DND-41 (cell line): ENCODE measurements at regions not wholly inside any gene's neighbourhood (a gene's known extent, or its start where the extent isn't known, plus 50 kb on each side); places are given as distances from the start of the nearest gene placed in this dataset.
A peak's percentile ranks its signal among the peaks of the same experiment; 100 is the strongest.

Source experiments
- ATAC-seq: fragments of 200-7000 bp; cut with Tn5 transposase; 3 replicates; pipeline ENCODE4 v1.9.1; 2021; ENCODE audit warnings: low read depth; ENCODE audit not compliant: insufficient read depth
- DNase-seq: peaks from one replicate; pipeline ENCODE4 v3.0.0-alpha.2; 2020
- H2AFZ ChIP-seq: 2 replicates; pipeline ENCODE4 v1.6.0; 2012; ENCODE audit warnings: low read depth, low read length
- H3K27ac ChIP-seq: 2 replicates; pipeline ENCODE4 v1.5.1; 2012; ENCODE audit warnings: low read length, inconsistent platforms
- H3K27me3 ChIP-seq: fragments of 200-600 bp; sonication (generic); 2 replicates; pipeline ENCODE4 v1.6.0; 2012; ENCODE audit warnings: low read length, mild to moderate bottlenecking, inconsistent platforms; ENCODE audit not compliant: insufficient read depth, poor library complexity
- H3K36me3 ChIP-seq: 2 replicates; pipeline ENCODE4 v1.5.1; 2012; ENCODE audit warnings: low read length, inconsistent platforms; ENCODE audit not compliant: insufficient read depth
- H3K4me1 ChIP-seq: 2 replicates; pipeline ENCODE4 v1.5.1; 2012; ENCODE audit warnings: mild to moderate bottlenecking, low read length; ENCODE audit not compliant: insufficient read depth
- H3K4me2 ChIP-seq: 2 replicates; pipeline ENCODE4 v1.6.0; 2012; ENCODE audit warnings: mild to moderate bottlenecking, moderate library complexity, low read length, inconsistent platforms; ENCODE audit not compliant: insufficient read depth
- H3K4me3 ChIP-seq, 2 experiments: fragments of 200-600 bp in 1 of 2; shearing (Covaris generic) in 1 of 2; 2 replicates each; pipeline ENCODE4 v1.5.1; 2012 to 2016; ENCODE audit warnings: inconsistent platforms in 2 of 2, low read length in 2 of 2, mild to moderate bottlenecking in 2 of 2, low read depth in 1 of 2, moderate library complexity in 1 of 2
- H3K79me2 ChIP-seq: 2 replicates; pipeline ENCODE4 v1.6.0; 2012; ENCODE audit warnings: low read length, inconsistent platforms; ENCODE audit not compliant: insufficient read depth
- H3K9ac ChIP-seq: 2 replicates; pipeline ENCODE4 v1.6.0; 2012; ENCODE audit warnings: low read depth, mild to moderate bottlenecking, inconsistent platforms, low read length, moderate library complexity
- H3K9me3 ChIP-seq: 2 replicates; pipeline ENCODE4 v1.5.1; 2012; ENCODE audit warnings: low read length, moderate library complexity, mild to moderate bottlenecking, inconsistent platforms; ENCODE audit not compliant: insufficient read depth, severe bottlenecking
- H4K20me1 ChIP-seq: 2 replicates; pipeline ENCODE4 v1.6.0; 2012; ENCODE audit warnings: low read length; ENCODE audit not compliant: insufficient read depth
- CTCF ChIP-seq: IDR thresholded peaks from 2 replicates; pipeline ENCODE4 v1.5.1; 2012; ENCODE audit warnings: borderline replicate concordance, low read length, moderate library complexity, mild to moderate bottlenecking; ENCODE audit not compliant: poor library complexity, severe bottlenecking; ENCODE audit errors: extremely low read depth
- EZH2 ChIP-seq: IDR thresholded peaks from 3 replicates; pipeline ENCODE4 v1.6.1; 2012; ENCODE audit warnings: borderline replicate concordance, low read depth, mild to moderate bottlenecking, moderate library complexity, low read length, inconsistent platforms; ENCODE audit not compliant: severe bottlenecking

DNA sequence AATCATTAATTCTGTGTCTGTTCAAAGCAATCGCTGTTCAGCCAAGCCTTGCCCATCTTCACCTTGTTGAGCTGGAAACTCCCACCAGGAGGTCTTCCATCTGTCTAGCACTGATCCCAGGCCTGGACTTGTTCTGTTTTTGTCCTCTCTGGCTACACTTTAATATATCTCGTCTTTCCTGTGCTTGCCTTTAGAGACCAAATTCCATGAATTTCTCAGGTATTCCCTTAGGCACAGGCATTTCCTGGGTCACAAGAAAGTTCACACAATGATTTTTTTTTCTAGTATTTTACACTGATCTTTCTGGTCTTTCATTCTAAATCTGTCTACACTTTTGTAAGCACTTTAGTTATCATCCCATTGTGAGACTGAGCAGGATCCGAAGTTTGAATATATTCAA is 116.4 kb upstream of the CCND2 start:
- Histone ChIP-seq H3K4me1 (peaks cover 14% of the 10 kb centered on the region), H3K79me2 (no peaks in the 10 kb centered on the region), H3K4me2 (no peak overlapping the region), H3K9ac (no peak overlapping the region), H2AFZ (no peak overlapping the region), H3K4me3 (no peak overlapping the region), H4K20me1 (no peaks in the 10 kb centered on the region), H3K27ac (no peak overlapping the region), H3K36me3 (no peaks in the 10 kb centered on the region), H3K9me3 (no peaks in the 10 kb centered on the region), H3K27me3 (no peaks in the 10 kb centered on the region)
- ATAC-seq, result no peak
- TF ChIP-seq CTCF, result no peak
- DNase-seq, result no peak

- Histone ChIP-seq H3K36me3 (no peaks in the 10 kb centered on the region), H4K20me1 (no peaks in the 10 kb centered on the region), H3K4me2 (no peak overlapping the region), H3K27ac (no peak overlapping the region), H3K4me1 (peaks cover 14% of the 10 kb centered on the region), H3K27me3 (no peaks in the 10 kb centered on the region), H3K9ac (no peak overlapping the region), H3K9me3 (no peaks in the 10 kb centered on the region), H2AFZ (no peak overlapping the region), H3K79me2 (no peaks in the 10 kb centered on the region), H3K4me3 (no peak overlapping the region)
- TF ChIP-seq EZH2 (no peak), CTCF (no peak)
- no peak for ATAC-seq
- no peak for DNase-seq
Measured at GRCh38 chr12:4156317-4156716, 117.2 kb upstream of the CCND2 start.

GRCh38 chr12:4154672-4155225 is 118.8 kb upstream of the CCND2 start:
- Histone ChIP-seq H3K79me2 (no peaks in the 10 kb centered on the region), H3K4me3 (no peak overlapping the region), H3K4me1 (peaks cover 14% of the 10 kb centered on the region), H3K9ac (no peak overlapping the region), H3K36me3 (no peaks in the 10 kb centered on the region), H3K27ac (no peak overlapping the region), H3K4me2 (no peak overlapping the region), H3K27me3 (no peaks in the 10 kb centered on the region), H4K20me1 (no peaks in the 10 kb centered on the region), H3K9me3 (no peaks in the 10 kb centered on the region), H2AFZ (no peak overlapping the region)
- ATAC-seq (peak; percentile 33; the same call in 1 of the 3 replicates), DNase-seq (no peak)
- TF ChIP-seq EZH2 (no peak), CTCF (no peak)
